ENCODE measurements at regions not wholly inside any gene's neighbourhood (a gene's known extent, or its start where the extent isn't known, plus 50 kb on each side); places are given as distances from the start of the nearest gene placed in this dataset.

- peak; percentile 95 for ATAC-seq
- TF ChIP-seq GLIS3 (CRISPR knock-in tag; IDR thresholded peaks at IDR 0.05), result no peak
- no peak for TF ChIP-seq ZFP3 (CRISPR knock-in tag; IDR thresholded peaks at IDR 0.05)
- no peak for TF ChIP-seq TOX (CRISPR knock-in tag; IDR thresholded peaks at IDR 0.05; ENCODE audit: borderline replicate concordance)
- no peak for TF ChIP-seq ZC3H10 (CRISPR knock-in tag; IDR thresholded peaks at IDR 0.05)
- TF ChIP-seq ZNF565 (CRISPR knock-in tag; conservative IDR thresholded peaks at IDR 0.05; ENCODE audit: low read depth), result no peak
- no peak for TF ChIP-seq ARNTL (CRISPR knock-in tag; IDR thresholded peaks at IDR 0.05; ENCODE audit: borderline replicate concordance, low read depth)
- TF ChIP-seq TSHZ2 (CRISPR knock-in tag; IDR thresholded peaks at IDR 0.05), result no peak
- no peak for TF ChIP-seq ESRRG (CRISPR knock-in tag; IDR thresholded peaks at IDR 0.05)
- TF ChIP-seq ZFP30 (CRISPR knock-in tag; IDR thresholded peaks at IDR 0.05), result no peak
- no peak for TF ChIP-seq POU6F1 (CRISPR knock-in tag; IDR thresholded peaks at IDR 0.05; ENCODE audit: borderline replicate concordance, low read depth)
- no peak for TF ChIP-seq PATZ1 (CRISPR knock-in tag; IDR thresholded peaks at IDR 0.05; ENCODE audit: borderline replicate concordance)
- no peak for TF ChIP-seq BACH2 (CRISPR knock-in tag; IDR thresholded peaks at IDR 0.05; ENCODE audit: borderline replicate concordance)
- no peak for TF ChIP-seq OSR1 (CRISPR knock-in tag; IDR thresholded peaks at IDR 0.05)
- TF ChIP-seq CSDC2 (CRISPR knock-in tag; IDR thresholded peaks at IDR 0.05), result no peak
- no peak for TF ChIP-seq CREB5 (CRISPR knock-in tag; IDR thresholded peaks at IDR 0.05; ENCODE audit: low read depth)
- no peak for TF ChIP-seq SNAI2 (CRISPR knock-in tag; IDR thresholded peaks at IDR 0.05)
- no peak for TF ChIP-seq ZNF70 (CRISPR knock-in tag; IDR thresholded peaks at IDR 0.05)
These were observed 84.4 kb upstream of the SEPTIN5 start for GRCh38 chr22:19629720-19630419.

GRCh38 chr22:19630614-19631013 is 83.7 kb upstream of the SEPTIN5 start:
- no peak for ATAC-seq
- TF ChIP-seq BACH2 (CRISPR knock-in tag; IDR thresholded peaks at IDR 0.05; ENCODE audit: borderline replicate concordance) (no peak), CREB5 (CRISPR knock-in tag; IDR thresholded peaks at IDR 0.05; ENCODE audit: low read depth) (no peak), TSHZ2 (CRISPR knock-in tag; IDR thresholded peaks at IDR 0.05) (no peak)

Measured in SK-N-SH treated with all-trans-retinoic acid at 6 μM for 48 hours (cell line).